K562 (cell line): ENCODE measurements at regions not wholly inside any gene's neighbourhood (a gene's known extent, or its start where the extent isn't known, plus 50 kb on each side); places are given as distances from the start of the nearest gene placed in this dataset.
A peak's percentile ranks its signal among the peaks of the same experiment; 100 is the strongest.

ENCODE experiments used
- ARID3A ChIP-seq: IDR thresholded peaks from 2 replicates; pipeline ENCODE4 v1.6.1; 2012; ENCODE audit warnings: low read depth, low read length, improper control_type of control experiment, borderline replicate concordance
- DNMT1 ChIP-seq: fragments of 450-650 bp; IDR thresholded peaks from 2 replicates; pipeline ENCODE4 v1.6.1; 2016; ENCODE audit warnings: antibody characterized with exemption, mild to moderate bottlenecking
- EP400 ChIP-seq: fragments of 450-650 bp; IDR thresholded peaks from 2 replicates; pipeline ENCODE4 v1.6.1; 2017; ENCODE audit warnings: antibody characterized with exemption, mild to moderate bottlenecking, moderate library complexity
- FIP1L1 ChIP-seq: fragments of 200-400 bp; formaldehyde crosslinking; IDR thresholded peaks from 2 replicates; pipeline ENCODE4 v1.6.1; 2018; ENCODE audit warnings: mild to moderate bottlenecking, low read depth, low read length; ENCODE audit not compliant: poor library complexity, severe bottlenecking
- MAFK ChIP-seq: IDR thresholded peaks from 2 replicates; pipeline ENCODE4 v1.6.1; 2011; ENCODE audit warnings: low read length, improper control_type of control experiment
- NR2C2 ChIP-seq, 2 experiments: fragments of 200-800 bp in 1 of 2; sonication (Bioruptor generic) in 1 of 2; sonication (generic) in 1 of 2; formaldehyde crosslinking in 1 of 2; IDR thresholded peaks; 2 replicates each; pipeline versions ENCODE4 v1.6.1 to v1.8.0; 2016 to 2022; ENCODE audit warnings: mild to moderate bottlenecking in 1 of 2, missing compliant biosample characterization in 1 of 2, missing genetic modification characterization in 1 of 2, missing genetic modification reagents in 1 of 2
- SMARCB1 ChIP-seq: IDR thresholded peaks from 2 replicates; pipeline ENCODE4 v1.6.1; 2011; ENCODE audit warnings: improper control_type of control experiment, low read depth; ENCODE audit not compliant: insufficient read length
- SMARCC2 ChIP-seq: fragments of 450-650 bp; IDR thresholded peaks from 2 replicates; pipeline ENCODE4 v1.6.1; 2017; ENCODE audit warnings: antibody characterized with exemption, moderate library complexity, mild to moderate bottlenecking, low read depth
- SREBF1 ChIP-seq: fragments of 150-350 bp; IDR thresholded peaks from 2 replicates; pipeline ENCODE4 v1.6.1; 2014; ENCODE audit warnings: antibody characterized with exemption, low read depth, low read length, borderline replicate concordance
- ZBTB12 ChIP-seq: fragments of 250-450 bp; sonication (Bioruptor Pico); IDR thresholded peaks from 2 replicates; pipeline ENCODE4 v1.4.0; 2020
- ZBTB40 ChIP-seq, 2 experiments: fragments of 450-650 bp in 1 of 2; sonication (generic) in 1 of 2; formaldehyde crosslinking in 1 of 2; IDR thresholded peaks; 2 replicates each; pipeline versions ENCODE4 v1.7.1 to v1.9.0; 2016 to 2022; ENCODE audit warnings: inconsistent platforms in 1 of 2, mild to moderate bottlenecking in 1 of 2, missing genetic modification reagents in 1 of 2
- ZNF655 ChIP-seq: fragments of 250-450 bp; sonication (Bioruptor Pico); IDR thresholded peaks from 2 replicates; pipeline ENCODE4 v1.5.0; 2021

- TF ChIP-seq ARID3A (peak; percentile 33; the same call in 1 of the 2 replicates), DNMT1 (no peak), NR2C2 (CRISPR knock-in tag; IDR thresholded peaks at IDR 0.05) (peak; percentile 86), NR2C2 (tag; IDR thresholded peaks at IDR 0.05) (no peak), ZBTB12 (no peak; the same call in 1 of the 2 replicates), EP400 (no peak), SMARCC2 (no peak), FIP1L1 (no peak), ZNF655 (CRISPR knock-in tag) (no peak), SMARCB1 (no peak), SREBF1 (no peak), ZBTB40 (IDR thresholded peaks at IDR 0.05) (no peak), ZBTB40 (CRISPR knock-in tag; IDR thresholded peaks at IDR 0.05) (peak; percentile 65), MAFK (no peak)
Measured at GRCh38 chr6:26215585-26216358, 128.5 kb downstream of the HFE start (continued).
